Esophagus squamous epithelium (tissue), 4 donors: ENCODE measurements at regions not wholly inside any gene's neighbourhood (a gene's known extent, or its start where the extent isn't known, plus 50 kb on each side); places are given as distances from the start of the nearest gene placed in this dataset.

Experiments
- CTCF ChIP-seq, 6 experiments: fragments of 450-650 bp in 4 of 6; fragments of 200-600 bp in 2 of 6; sonication (generic) in 2 of 6; IDR thresholded peaks; one replicate each; pipeline ENCODE4 v1.5.1; 2016 to 2019; ENCODE audit warnings: antibody characterized with exemption in 6 of 6, mild to moderate bottlenecking in 4 of 6, moderate library complexity in 4 of 6
- POLR2A ChIP-seq, 4 donors: fragments of 450-650 bp; IDR thresholded peaks; one replicate each; pipeline ENCODE4 v1.6.1; 2017; ENCODE audit warnings: antibody characterized with exemption in 4 of 4, mild to moderate bottlenecking in 4 of 4, moderate library complexity in 3 of 4

- TF ChIP-seq POLR2A (IDR thresholded peaks at IDR 0.05): no peak
- TF ChIP-seq CTCF (IDR thresholded peaks at IDR 0.05): no peak
Measured at GRCh38 chr4:155495572-155496293, 119.0 kb upstream of the MAP9 start.
